GM12878 (cell line): ENCODE measurements at regions not wholly inside any gene's neighbourhood (a gene's known extent, or its start where the extent isn't known, plus 50 kb on each side); places are given as distances from the start of the nearest gene placed in this dataset.

Source experiments
- CEBPB ChIP-seq, 2 experiments: fragments of 150-350 bp in 1 of 2; IDR thresholded peaks; 2 replicates each; pipeline ENCODE4 v1.6.1; 2012 to 2014; ENCODE audit warnings: low read depth in 2 of 2, low read length in 2 of 2, borderline replicate concordance in 1 of 2, inconsistent platforms in 1 of 2
- EP300 ChIP-seq, 2 experiments: fragments of 150-350 bp in 1 of 2; IDR thresholded peaks; 2 replicates each; pipeline ENCODE4 v1.6.1; 2011 to 2012; ENCODE audit warnings: low read depth in 2 of 2, low read length in 2 of 2, borderline replicate concordance in 1 of 2, improper control_type of control experiment in 1 of 2, inconsistent platforms in 1 of 2; ENCODE audit not compliant: control insufficient read depth in 1 of 2
- NFIC ChIP-seq: IDR thresholded peaks from 2 replicates; pipeline ENCODE4 v1.6.1; 2012; ENCODE audit warnings: low read depth, mild to moderate bottlenecking, inconsistent platforms, low read length, moderate library complexity
- TF ChIP-seq, protein P1 (sequence below), 3 experiments: IDR thresholded peaks in 2 of 3; conservative IDR thresholded peaks in 1 of 3; 2 replicates each; pipeline ENCODE4 v1.5.1; 2011; ENCODE audit warnings: low read depth in 3 of 3, low read length in 3 of 3, mild to moderate bottlenecking in 3 of 3, control low read depth in 2 of 3, moderate library complexity in 2 of 3, inconsistent platforms in 1 of 3, mixed read lengths in 1 of 3; ENCODE audit not compliant: control insufficient read depth in 2 of 3, insufficient read depth in 1 of 3; ENCODE audit errors: extremely low read depth in 1 of 3

DNA sequence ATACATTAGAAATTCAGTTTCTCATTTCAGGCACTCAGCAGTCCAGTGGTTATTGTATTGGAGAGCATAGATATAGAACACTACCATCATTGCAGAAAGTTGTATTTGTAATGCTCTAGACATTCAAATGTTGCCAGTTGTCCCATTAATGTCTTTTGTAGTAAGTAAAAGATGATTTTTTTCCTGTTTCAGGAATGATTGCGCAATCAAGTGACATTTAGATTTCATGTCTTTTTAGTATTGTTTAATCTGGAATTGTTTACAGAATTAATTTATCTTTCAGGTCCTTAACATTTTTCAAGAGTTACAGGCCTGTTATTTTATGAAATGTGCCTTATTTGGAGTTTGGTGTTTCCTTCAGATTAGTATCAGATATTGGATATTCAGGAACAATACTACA, 134.7 kb downstream of the MSTN start:
- TF ChIP-seq, protein P1, sequence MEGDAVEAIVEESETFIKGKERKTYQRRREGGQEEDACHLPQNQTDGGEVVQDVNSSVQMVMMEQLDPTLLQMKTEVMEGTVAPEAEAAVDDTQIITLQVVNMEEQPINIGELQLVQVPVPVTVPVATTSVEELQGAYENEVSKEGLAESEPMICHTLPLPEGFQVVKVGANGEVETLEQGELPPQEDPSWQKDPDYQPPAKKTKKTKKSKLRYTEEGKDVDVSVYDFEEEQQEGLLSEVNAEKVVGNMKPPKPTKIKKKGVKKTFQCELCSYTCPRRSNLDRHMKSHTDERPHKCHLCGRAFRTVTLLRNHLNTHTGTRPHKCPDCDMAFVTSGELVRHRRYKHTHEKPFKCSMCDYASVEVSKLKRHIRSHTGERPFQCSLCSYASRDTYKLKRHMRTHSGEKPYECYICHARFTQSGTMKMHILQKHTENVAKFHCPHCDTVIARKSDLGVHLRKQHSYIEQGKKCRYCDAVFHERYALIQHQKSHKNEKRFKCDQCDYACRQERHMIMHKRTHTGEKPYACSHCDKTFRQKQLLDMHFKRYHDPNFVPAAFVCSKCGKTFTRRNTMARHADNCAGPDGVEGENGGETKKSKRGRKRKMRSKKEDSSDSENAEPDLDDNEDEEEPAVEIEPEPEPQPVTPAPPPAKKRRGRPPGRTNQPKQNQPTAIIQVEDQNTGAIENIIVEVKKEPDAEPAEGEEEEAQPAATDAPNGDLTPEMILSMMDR (IDR thresholded peaks at IDR 0.05 in 2 of 3, conservative IDR thresholded peaks at IDR 0.05 in 1 of 3; ENCODE audit: control insufficient read depth in 2 of 3, extremely low read depth in 1 of 3, insufficient read depth in 1 of 3, low read depth in 3 of 3, low read length in 3 of 3) = no peak
- no peak for TF ChIP-seq NFIC
- peak in 1 of 2 experiments; percentile 94; a peak in 2 of 4 replicates for TF ChIP-seq CEBPB (IDR thresholded peaks at IDR 0.05; ENCODE audit: borderline replicate concordance in 1 of 2, low read depth in 2 of 2, low read length in 2 of 2)
- no peak for TF ChIP-seq EP300 (IDR thresholded peaks at IDR 0.05; ENCODE audit: borderline replicate concordance in 1 of 2, control insufficient read depth in 1 of 2, low read depth in 2 of 2, low read length in 2 of 2)
